HCT116 (cell line): ENCODE measurements at regions not wholly inside any gene's neighbourhood (a gene's known extent, or its start where the extent isn't known, plus 50 kb on each side); places are given as distances from the start of the nearest gene placed in this dataset.

ENCODE experiments used
- CEBPB ChIP-seq: IDR thresholded peaks from 2 replicates; pipeline ENCODE4 v1.6.1; 2012; ENCODE audit warnings: low read depth
- FOSL1 ChIP-seq: IDR thresholded peaks from 2 replicates; pipeline ENCODE4 v1.6.1; 2012; ENCODE audit warnings: low read depth
- POLR2A ChIP-seq: IDR thresholded peaks from 2 replicates; pipeline ENCODE4 v1.7.0; 2011; ENCODE audit warnings: borderline replicate concordance; ENCODE audit not compliant: insufficient read depth, insufficient read length; ENCODE audit errors: extremely low read depth
- SIN3A ChIP-seq: IDR thresholded peaks from 2 replicates; pipeline ENCODE4 v1.6.1; 2012; ENCODE audit warnings: low read depth
- SP1 ChIP-seq: IDR thresholded peaks from 2 replicates; pipeline ENCODE4 v1.6.1; 2012; ENCODE audit warnings: low read depth
- TCF7L2 ChIP-seq: IDR thresholded peaks from 2 replicates; pipeline ENCODE4 v1.7.0; 2011; ENCODE audit warnings: borderline replicate concordance, inconsistent platforms; ENCODE audit not compliant: insufficient read depth, insufficient read length; ENCODE audit errors: extremely low read depth
- YY1 ChIP-seq: IDR thresholded peaks from 2 replicates; pipeline ENCODE4 v1.6.1; 2011; ENCODE audit warnings: low read length, low read depth, moderate library complexity, mild to moderate bottlenecking; ENCODE audit not compliant: insufficient replicate concordance; ENCODE audit errors: extremely low read depth
- ZNF274 ChIP-seq: fragments of 200-500 bp; sonication (Bioruptor generic); IDR thresholded peaks from 2 replicates; pipeline ENCODE4 v1.6.1; 2014; ENCODE audit warnings: mild to moderate bottlenecking, low read depth, low read length, inconsistent platforms
- TF ChIP-seq, protein P1 (sequence below), 3 experiments: fragments of 200-600 bp in 1 of 3; sonication (generic) in 1 of 3; IDR thresholded peaks in 2 of 3; conservative IDR thresholded peaks in 1 of 3; 2 replicates each; pipeline ENCODE4 v1.5.1; 2012 to 2017; ENCODE audit warnings: low read depth in 2 of 3, low read length in 2 of 3, antibody characterized with exemption in 1 of 3, borderline replicate concordance in 1 of 3, control low read depth in 1 of 3, mild to moderate bottlenecking in 1 of 3, mixed read lengths in 1 of 3, mixed run types in 1 of 3, moderate library complexity in 1 of 3; ENCODE audit not compliant: insufficient read depth in 1 of 3
- TF ChIP-seq, protein P2 (sequence below): IDR thresholded peaks from 2 replicates; pipeline ENCODE4 v1.6.1; 2011; ENCODE audit warnings: mild to moderate bottlenecking, low read length, moderate library complexity; ENCODE audit not compliant: insufficient replicate concordance; ENCODE audit errors: extremely low read depth

DNA sequence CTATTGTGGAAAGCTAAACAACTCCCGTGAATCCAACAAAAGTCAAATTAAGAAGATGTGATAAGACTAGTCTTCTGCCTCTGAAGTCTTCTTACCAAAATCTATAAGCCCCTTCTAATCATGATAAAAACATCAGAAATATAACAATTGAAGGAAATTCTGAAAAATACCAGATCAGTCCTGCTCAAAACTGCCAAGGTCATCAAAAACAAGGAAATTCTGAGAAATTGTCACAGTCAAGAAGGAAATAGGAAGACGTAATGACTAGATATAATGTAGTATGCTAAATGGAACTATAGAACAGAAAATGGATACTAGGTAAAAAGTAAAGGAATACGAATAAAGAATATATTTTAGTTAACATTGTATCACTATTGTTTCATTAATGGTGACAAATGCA, 314.0 kb downstream of the TMX3 start:
- TF ChIP-seq, protein P1, sequence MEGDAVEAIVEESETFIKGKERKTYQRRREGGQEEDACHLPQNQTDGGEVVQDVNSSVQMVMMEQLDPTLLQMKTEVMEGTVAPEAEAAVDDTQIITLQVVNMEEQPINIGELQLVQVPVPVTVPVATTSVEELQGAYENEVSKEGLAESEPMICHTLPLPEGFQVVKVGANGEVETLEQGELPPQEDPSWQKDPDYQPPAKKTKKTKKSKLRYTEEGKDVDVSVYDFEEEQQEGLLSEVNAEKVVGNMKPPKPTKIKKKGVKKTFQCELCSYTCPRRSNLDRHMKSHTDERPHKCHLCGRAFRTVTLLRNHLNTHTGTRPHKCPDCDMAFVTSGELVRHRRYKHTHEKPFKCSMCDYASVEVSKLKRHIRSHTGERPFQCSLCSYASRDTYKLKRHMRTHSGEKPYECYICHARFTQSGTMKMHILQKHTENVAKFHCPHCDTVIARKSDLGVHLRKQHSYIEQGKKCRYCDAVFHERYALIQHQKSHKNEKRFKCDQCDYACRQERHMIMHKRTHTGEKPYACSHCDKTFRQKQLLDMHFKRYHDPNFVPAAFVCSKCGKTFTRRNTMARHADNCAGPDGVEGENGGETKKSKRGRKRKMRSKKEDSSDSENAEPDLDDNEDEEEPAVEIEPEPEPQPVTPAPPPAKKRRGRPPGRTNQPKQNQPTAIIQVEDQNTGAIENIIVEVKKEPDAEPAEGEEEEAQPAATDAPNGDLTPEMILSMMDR (IDR thresholded peaks at IDR 0.05 in 2 of 3, conservative IDR thresholded peaks at IDR 0.05 in 1 of 3; ENCODE audit: borderline replicate concordance in 1 of 3, insufficient read depth in 1 of 3, low read depth in 2 of 3, low read length in 2 of 3), result no peak
- TF ChIP-seq TCF7L2, result no peak
- TF ChIP-seq SP1, result no peak
- no peak for TF ChIP-seq POLR2A
- TF ChIP-seq FOSL1, result no peak
- no peak for TF ChIP-seq ZNF274
- TF ChIP-seq, protein P2, sequence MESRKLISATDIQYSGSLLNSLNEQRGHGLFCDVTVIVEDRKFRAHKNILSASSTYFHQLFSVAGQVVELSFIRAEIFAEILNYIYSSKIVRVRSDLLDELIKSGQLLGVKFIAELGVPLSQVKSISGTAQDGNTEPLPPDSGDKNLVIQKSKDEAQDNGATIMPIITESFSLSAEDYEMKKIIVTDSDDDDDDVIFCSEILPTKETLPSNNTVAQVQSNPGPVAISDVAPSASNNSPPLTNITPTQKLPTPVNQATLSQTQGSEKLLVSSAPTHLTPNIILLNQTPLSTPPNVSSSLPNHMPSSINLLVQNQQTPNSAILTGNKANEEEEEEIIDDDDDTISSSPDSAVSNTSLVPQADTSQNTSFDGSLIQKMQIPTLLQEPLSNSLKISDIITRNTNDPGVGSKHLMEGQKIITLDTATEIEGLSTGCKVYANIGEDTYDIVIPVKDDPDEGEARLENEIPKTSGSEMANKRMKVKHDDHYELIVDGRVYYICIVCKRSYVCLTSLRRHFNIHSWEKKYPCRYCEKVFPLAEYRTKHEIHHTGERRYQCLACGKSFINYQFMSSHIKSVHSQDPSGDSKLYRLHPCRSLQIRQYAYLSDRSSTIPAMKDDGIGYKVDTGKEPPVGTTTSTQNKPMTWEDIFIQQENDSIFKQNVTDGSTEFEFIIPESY, result no peak
- TF ChIP-seq SIN3A, result no peak
- TF ChIP-seq CEBPB, result no peak
- no peak for TF ChIP-seq YY1
